ENCODE measurements at regions not wholly inside any gene's neighbourhood (a gene's known extent, or its start where the extent isn't known, plus 50 kb on each side); places are given as distances from the start of the nearest gene placed in this dataset.

GRCh38 chr2:7673101-7673500 is 755.9 kb downstream of the RNF144A start:
- TF ChIP-seq RAD21 (IDR thresholded peaks at IDR 0.05; ENCODE audit: low read depth) (no peak), CTCF (IDR thresholded peaks at IDR 0.05 in 2 of 3, conservative IDR thresholded peaks at IDR 0.05 in 1 of 3; ENCODE audit: borderline replicate concordance in 1 of 3, insufficient read depth in 1 of 3, low read depth in 2 of 3, low read length in 2 of 3) (no peak), CEBPB (IDR thresholded peaks at IDR 0.05; ENCODE audit: low read depth) (no peak), POLR2A (IDR thresholded peaks at IDR 0.05; ENCODE audit: borderline replicate concordance, extremely low read depth, insufficient read depth, insufficient read length) (no peak)
- TF ChIP-seq, protein P1, sequence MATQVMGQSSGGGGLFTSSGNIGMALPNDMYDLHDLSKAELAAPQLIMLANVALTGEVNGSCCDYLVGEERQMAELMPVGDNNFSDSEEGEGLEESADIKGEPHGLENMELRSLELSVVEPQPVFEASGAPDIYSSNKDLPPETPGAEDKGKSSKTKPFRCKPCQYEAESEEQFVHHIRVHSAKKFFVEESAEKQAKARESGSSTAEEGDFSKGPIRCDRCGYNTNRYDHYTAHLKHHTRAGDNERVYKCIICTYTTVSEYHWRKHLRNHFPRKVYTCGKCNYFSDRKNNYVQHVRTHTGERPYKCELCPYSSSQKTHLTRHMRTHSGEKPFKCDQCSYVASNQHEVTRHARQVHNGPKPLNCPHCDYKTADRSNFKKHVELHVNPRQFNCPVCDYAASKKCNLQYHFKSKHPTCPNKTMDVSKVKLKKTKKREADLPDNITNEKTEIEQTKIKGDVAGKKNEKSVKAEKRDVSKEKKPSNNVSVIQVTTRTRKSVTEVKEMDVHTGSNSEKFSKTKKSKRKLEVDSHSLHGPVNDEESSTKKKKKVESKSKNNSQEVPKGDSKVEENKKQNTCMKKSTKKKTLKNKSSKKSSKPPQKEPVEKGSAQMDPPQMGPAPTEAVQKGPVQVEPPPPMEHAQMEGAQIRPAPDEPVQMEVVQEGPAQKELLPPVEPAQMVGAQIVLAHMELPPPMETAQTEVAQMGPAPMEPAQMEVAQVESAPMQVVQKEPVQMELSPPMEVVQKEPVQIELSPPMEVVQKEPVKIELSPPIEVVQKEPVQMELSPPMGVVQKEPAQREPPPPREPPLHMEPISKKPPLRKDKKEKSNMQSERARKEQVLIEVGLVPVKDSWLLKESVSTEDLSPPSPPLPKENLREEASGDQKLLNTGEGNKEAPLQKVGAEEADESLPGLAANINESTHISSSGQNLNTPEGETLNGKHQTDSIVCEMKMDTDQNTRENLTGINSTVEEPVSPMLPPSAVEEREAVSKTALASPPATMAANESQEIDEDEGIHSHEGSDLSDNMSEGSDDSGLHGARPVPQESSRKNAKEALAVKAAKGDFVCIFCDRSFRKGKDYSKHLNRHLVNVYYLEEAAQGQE (IDR thresholded peaks at IDR 0.05; ENCODE audit: low read depth): no peak
